Pancreas (tissue), 10 donors: ENCODE measurements at regions not wholly inside any gene's neighbourhood (a gene's known extent, or its start where the extent isn't known, plus 50 kb on each side); places are given as distances from the start of the nearest gene placed in this dataset.

Experiments used
- ATAC-seq, 4 donors: fragments of 200-7000 bp; cut with Tn5 transposase; one replicate each; pipeline versions ENCODE4 v1.8.0 to v1.9.1; 2020; ENCODE audit warnings: mild to moderate bottlenecking in 4 of 4, moderate library complexity in 4 of 4
- DNase-seq, 6 donors: peaks; one replicate each; pipeline ENCODE4 v3.0.0-alpha.2; 2020
- FAIRE-seq: peaks from 2 replicates; lab custom pipeline; 2012; peaks lifted over from hg19 to GRCh38; lab: Jason Lieb, UNC
- H3K27ac ChIP-seq, 4 donors: fragments of 200-600 bp; sonication (generic); 1 replicate in 3 of 4; 2 replicates in 1 of 4; pipeline versions ENCODE4 v1.5.0 to v1.8.0; 2020
- H3K27me3 ChIP-seq, 4 donors: fragments of 200-600 bp; one replicate each; pipeline ENCODE4 v1.8.0; 2021
- H3K36me3 ChIP-seq, 3 donors: fragments of 200-600 bp; sonication (generic) in 1 of 3; one replicate each; pipeline versions ENCODE4 v1.5.0 to v1.8.0; 2020 to 2021
- H3K4me1 ChIP-seq, 3 donors: fragments of 200-600 bp; one replicate each; pipeline ENCODE4 v1.8.0; 2021
- H3K4me3 ChIP-seq, 4 donors: fragments of 200-600 bp; sonication (generic) in 2 of 4; one replicate each; pipeline versions ENCODE4 v1.5.0 to v1.8.0; 2020 to 2021
- H3K9me3 ChIP-seq, 4 donors: fragments of 200-600 bp; one replicate each; pipeline ENCODE4 v1.8.0; 2021
- WGBS, 2 donors: extraction: QIAGEN DNeasy Blood & Tissue Kit; methylation state at CpG; one replicate each; pipeline ENCODE4 v1.1.7; 2013; 5-methylcytosine and 5-hydroxymethylcytosine counted together
- intact Hi-C, 3 donors: fragments of 100-400 bp; cut with DNase I; formaldehyde crosslinking; loops; one replicate each; pipeline versions ENCODE4 v1.11.1 to v1.14.2; 2022
- TF ChIP-seq, protein P1 (sequence below), 4 donors: fragments of 200-600 bp; sonication (generic) in 3 of 4; IDR thresholded peaks; one replicate each; pipeline versions ENCODE4 v1.5.0 to v1.8.0; 2021; ENCODE audit warnings: antibody characterized with exemption in 4 of 4
- donor health status: healthy with polysubstance abuse.
- donor health status: DM: no; HTN: no; CAD: no; lungs with moderate emphysema.
- donor health status: DM: no; HTN: no; CAD: no.
- donor health status: control.
- donor health status: control.
- donor health status: Bipolar disorder and iron deficiency.
- donor health status: DM: yes; HTN: yes; CAD: no.
- donor health status: DM: no; HTN: no; CAD: no.
- donor health status: DM: no; HTN: no; CAD: no.
- donor health status: DM: yes; HTN: yes; CAD: no.

DNA sequence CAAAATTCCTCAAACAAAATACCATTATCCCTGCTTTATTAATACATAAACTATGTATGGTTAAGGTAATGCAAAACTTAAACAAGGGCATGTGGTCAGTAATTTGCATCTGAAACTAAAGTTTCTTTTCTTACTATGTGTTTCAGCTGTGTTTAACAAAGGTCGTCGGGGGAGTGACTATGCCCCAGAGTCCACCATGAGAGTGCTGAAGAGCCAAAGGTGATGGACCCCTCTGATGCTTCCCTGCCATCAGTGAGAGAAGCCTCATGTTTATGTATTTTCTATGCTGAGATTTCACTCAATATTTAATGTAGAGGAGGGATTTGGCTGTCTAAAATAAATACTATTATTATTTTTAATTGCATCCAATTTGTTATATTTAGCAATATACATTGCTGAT lies 707.2 kb upstream of the REG3G start:
- Histone ChIP-seq H3K36me3 (no peaks in the 10 kb centered on the region), H3K4me3 (no peak overlapping the region), H3K27ac (no peak overlapping the region), H3K9me3 (no peaks in the 10 kb centered on the region), H3K4me1 (no peaks in the 10 kb centered on the region), H3K27me3 (no peaks in the 10 kb centered on the region)
- DNase-seq (no peak), FAIRE-seq (no peak), ATAC-seq (no peak)
- WGBS, 2 donors = 50 to 70% methylated on average over 2 of the region's 2 CpGs
- TF ChIP-seq, protein P1, sequence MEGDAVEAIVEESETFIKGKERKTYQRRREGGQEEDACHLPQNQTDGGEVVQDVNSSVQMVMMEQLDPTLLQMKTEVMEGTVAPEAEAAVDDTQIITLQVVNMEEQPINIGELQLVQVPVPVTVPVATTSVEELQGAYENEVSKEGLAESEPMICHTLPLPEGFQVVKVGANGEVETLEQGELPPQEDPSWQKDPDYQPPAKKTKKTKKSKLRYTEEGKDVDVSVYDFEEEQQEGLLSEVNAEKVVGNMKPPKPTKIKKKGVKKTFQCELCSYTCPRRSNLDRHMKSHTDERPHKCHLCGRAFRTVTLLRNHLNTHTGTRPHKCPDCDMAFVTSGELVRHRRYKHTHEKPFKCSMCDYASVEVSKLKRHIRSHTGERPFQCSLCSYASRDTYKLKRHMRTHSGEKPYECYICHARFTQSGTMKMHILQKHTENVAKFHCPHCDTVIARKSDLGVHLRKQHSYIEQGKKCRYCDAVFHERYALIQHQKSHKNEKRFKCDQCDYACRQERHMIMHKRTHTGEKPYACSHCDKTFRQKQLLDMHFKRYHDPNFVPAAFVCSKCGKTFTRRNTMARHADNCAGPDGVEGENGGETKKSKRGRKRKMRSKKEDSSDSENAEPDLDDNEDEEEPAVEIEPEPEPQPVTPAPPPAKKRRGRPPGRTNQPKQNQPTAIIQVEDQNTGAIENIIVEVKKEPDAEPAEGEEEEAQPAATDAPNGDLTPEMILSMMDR (IDR thresholded peaks at IDR 0.05) = no peak
- intact Hi-C loops = no loop called here

DNA sequence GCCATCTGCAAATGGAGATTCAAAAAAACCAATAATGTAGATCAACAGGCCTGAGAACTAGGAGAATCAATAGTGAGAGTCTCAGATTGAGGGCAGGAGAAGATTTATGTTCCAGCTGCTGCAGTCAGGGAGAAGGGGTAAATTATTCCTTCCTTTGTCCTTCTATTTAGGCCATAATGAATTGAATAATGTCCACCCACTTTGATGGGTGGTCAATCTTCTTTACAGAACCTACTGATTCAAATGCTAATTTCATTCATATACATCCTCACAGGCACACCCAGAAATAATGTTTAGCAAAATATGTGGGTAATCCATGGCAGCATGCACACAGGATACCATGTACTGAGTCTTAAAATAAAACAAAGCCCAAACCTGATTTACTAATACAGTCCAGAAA lies 695.3 kb upstream of the REG3G start:
- Histone ChIP-seq H3K9me3 (no peaks in the 10 kb centered on the region), H3K36me3 (no peaks in the 10 kb centered on the region), H3K27ac (no peak overlapping the region), H3K4me1 (no peaks in the 10 kb centered on the region), H3K4me3 (no peak overlapping the region), H3K27me3 (no peaks in the 10 kb centered on the region)
- FAIRE-seq (no peak), ATAC-seq (no peak), DNase-seq (no peak)
- TF ChIP-seq, protein P1 (IDR thresholded peaks at IDR 0.05) = no peak
- intact Hi-C loops = loop anchor here in 1 of 3 donors (5.0 kb wide), 1 partner anchor 48 kb away; no protein-coding TSS in a partner anchor

DNA sequence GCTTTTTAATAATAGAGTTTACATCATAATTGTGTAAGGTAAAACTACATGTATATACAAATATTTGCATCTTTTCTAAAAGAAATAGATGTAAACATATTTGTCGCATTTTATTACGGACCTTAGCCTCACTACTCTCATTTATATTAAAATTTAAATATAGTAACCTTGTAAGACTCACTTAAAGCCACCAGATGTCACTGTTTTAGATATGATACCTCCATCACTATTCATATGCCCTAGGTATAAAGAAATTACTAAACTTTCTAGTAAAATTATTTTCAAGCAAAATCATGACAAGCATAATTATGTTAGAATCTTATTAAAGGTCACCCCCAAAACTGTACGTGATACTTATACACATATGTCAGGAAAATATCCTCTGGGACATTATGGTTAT lies 674.3 kb upstream of the REG3G start:
- H3K4me3 ChIP-seq = no peak overlapping the region
- intact Hi-C loops = no loop called here
- no peaks in the 10 kb centered on the region for H3K9me3 ChIP-seq
- no peak for ATAC-seq
- WGBS, 2 donors = 36 to 53% methylated on average over 3 of the region's 3 CpGs
- no peak for FAIRE-seq
- no peak overlapping the region for H3K27ac ChIP-seq
- H3K4me1 ChIP-seq = no peaks in the 10 kb centered on the region
- DNase-seq = no peak
- H3K36me3 ChIP-seq = no peaks in the 10 kb centered on the region
- H3K27me3 ChIP-seq = no peaks in the 10 kb centered on the region
- TF ChIP-seq, protein P1 (IDR thresholded peaks at IDR 0.05) = no peak

DNA sequence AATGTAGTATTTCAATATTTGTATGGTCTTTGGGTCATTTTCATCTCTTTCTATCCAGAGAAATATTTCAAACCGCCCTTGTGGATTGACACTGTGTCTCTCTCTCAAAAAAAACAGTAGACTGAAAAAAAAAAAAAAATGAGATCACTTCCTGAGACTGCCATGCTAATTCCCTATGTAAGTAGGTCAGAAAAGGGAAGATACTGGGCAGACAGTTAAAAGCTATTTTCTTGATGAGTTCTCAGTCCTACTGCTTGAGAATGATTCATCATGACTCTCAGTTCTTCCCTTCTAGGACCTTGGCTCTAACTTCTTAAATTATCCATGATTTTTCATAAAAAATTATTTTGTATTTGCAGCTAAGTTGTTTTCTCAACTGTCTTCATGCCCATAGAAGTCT lies 672.3 kb upstream of the REG3G start:
- no peaks in the 10 kb centered on the region for H3K27me3 ChIP-seq
- no peak overlapping the region for H3K27ac ChIP-seq
- TF ChIP-seq, protein P1 (IDR thresholded peaks at IDR 0.05) = no peak
- DNase-seq (no peak), ATAC-seq (no peak), FAIRE-seq (no peak)
- no peak overlapping the region for H3K4me3 ChIP-seq
- WGBS, 2 donors = 79 to 88% methylated on average over 1 of the region's 1 CpG
- no peaks in the 10 kb centered on the region for H3K4me1 ChIP-seq
- intact Hi-C loops = no loop called here
- H3K9me3 ChIP-seq = no peaks in the 10 kb centered on the region
- no peaks in the 10 kb centered on the region for H3K36me3 ChIP-seq

DNA sequence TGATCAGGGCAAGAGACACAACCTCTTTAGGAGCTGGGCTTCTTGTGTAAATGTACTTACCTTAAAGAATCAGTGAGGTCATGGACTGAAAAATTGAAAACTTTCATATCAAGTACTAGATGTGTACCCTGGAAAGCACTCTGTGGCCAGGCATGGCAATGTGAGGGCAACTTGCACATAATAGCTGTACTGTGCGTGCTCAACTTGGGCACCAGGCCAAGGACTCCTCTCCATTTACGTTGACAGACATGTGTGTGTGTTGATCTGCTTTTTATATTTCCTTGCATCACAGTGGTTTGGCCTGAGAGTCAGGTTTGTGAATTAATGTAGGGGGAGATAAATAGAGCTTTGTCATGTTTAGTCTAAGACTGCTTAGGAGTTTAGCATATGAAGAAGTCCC lies 669.5 kb upstream of the REG3G start:
- H3K27ac ChIP-seq = no peak overlapping the region
- no peaks in the 10 kb centered on the region for H3K4me1 ChIP-seq
- H3K4me3 ChIP-seq = no peak overlapping the region
- DNase-seq (peak in 1 of 6 donors; percentile 18), FAIRE-seq (no peak), ATAC-seq (no peak)
- intact Hi-C loops = no loop called here
- H3K36me3 ChIP-seq = no peaks in the 10 kb centered on the region
- WGBS, 2 donors = 41 to 44% methylated on average over 2 of the region's 2 CpGs
- no peaks in the 10 kb centered on the region for H3K9me3 ChIP-seq
- TF ChIP-seq, protein P1 (IDR thresholded peaks at IDR 0.05) = no peak
- H3K27me3 ChIP-seq = no peaks in the 10 kb centered on the region
